Astrocyte (in vitro differentiated cells and primary cell): ENCODE measurements at regions not wholly inside any gene's neighbourhood (a gene's known extent, or its start where the extent isn't known, plus 50 kb on each side); places are given as distances from the start of the nearest gene placed in this dataset.

Source experiments
- CTCF ChIP-seq: IDR thresholded peaks from 2 replicates; pipeline ENCODE4 v1.5.1; 2011; ENCODE audit warnings: low read depth, mild to moderate bottlenecking, inconsistent platforms, low read length, moderate library complexity; ENCODE audit not compliant: insufficient read depth
- EZH2 ChIP-seq: IDR thresholded peaks from 2 replicates; pipeline ENCODE4 v1.6.1; 2012; ENCODE audit warnings: mild to moderate bottlenecking, low read length, inconsistent platforms; ENCODE audit not compliant: insufficient read depth

- TF ChIP-seq CTCF (no peak), EZH2 (no peak)
Observed at GRCh38 chr4:19134685-19135084, 1113.1 kb upstream of the LCORL start.
